ENCODE measurements at regions not wholly inside any gene's neighbourhood (a gene's known extent, or its start where the extent isn't known, plus 50 kb on each side); places are given as distances from the start of the nearest gene placed in this dataset.
"Not testable (repeated sequence)": the region's sequence is repeated elsewhere in the genome, so short reads cannot be mapped to it uniquely, and the experiment has no call there.

DNA sequence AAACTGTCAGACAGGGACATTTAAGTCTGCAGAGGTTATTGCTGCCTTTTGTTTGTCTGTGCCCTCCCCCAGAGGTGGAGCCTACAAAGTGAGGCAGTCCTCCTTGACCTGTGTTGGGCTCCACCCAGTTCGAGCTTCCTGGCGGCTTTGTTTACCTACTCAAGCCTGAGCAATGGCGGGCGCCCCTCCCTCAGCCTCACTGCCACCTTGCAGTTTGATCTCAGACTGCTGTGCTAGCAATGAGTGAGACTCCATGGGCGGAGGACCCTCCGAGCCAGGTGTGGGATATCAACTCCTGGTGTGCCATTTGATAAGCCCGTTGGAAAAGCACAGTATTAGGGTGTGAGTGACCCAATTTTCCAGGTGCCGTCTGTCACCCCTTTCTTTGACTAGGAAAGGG, 632.7 kb downstream of the GALC start:
- H3K4me3 ChIP-seq (ENCODE audit: low read length); DNase-seq; H3K4me1 ChIP-seq (ENCODE audit: control insufficient read depth, insufficient read depth, low read length); H3K27ac ChIP-seq (ENCODE audit: low read length); H3K27me3 ChIP-seq (ENCODE audit: control insufficient read depth, insufficient read depth, low read length); H3K36me3 ChIP-seq (ENCODE audit: control insufficient read depth, insufficient read depth, low read length); H3K9me3 ChIP-seq (ENCODE audit: control insufficient read depth, low read depth, low read length): not testable (repeated sequence)
- no CpG with 5 or more reads among the region's 8 CpGs for WGBS (ENCODE audit: insufficient coverage, low lambda C conversion rate)

GRCh38 chr14:87351007-87351406, 642.0 kb downstream of the GALC start:
- Histone ChIP-seq H3K4me3 (ENCODE audit: low read length) (no peak overlapping the region), H3K27ac (ENCODE audit: low read length) (no peak overlapping the region)

GRCh38 chr14:87349921-87350320, 643.1 kb downstream of the GALC start:
- no peak overlapping the region for H3K27ac ChIP-seq (ENCODE audit: low read length)
- no peaks in the 10 kb centered on the region for H3K27me3 ChIP-seq (ENCODE audit: control insufficient read depth, insufficient read depth, low read length)
- H3K4me1 ChIP-seq (ENCODE audit: control insufficient read depth, insufficient read depth, low read length), result no peaks in the 10 kb centered on the region
- no peaks in the 10 kb centered on the region for H3K9me3 ChIP-seq (ENCODE audit: control insufficient read depth, low read depth, low read length)
- DNase-seq, result no peak
- no peak overlapping the region for H3K4me3 ChIP-seq (ENCODE audit: low read length)
- WGBS (ENCODE audit: insufficient coverage, low lambda C conversion rate), result no CpG with 5 or more reads among the region's 3 CpGs
- H3K36me3 ChIP-seq (ENCODE audit: control insufficient read depth, insufficient read depth, low read length), result no peaks in the 10 kb centered on the region

More at GRCh38 chr14:87351007-87351406, 642.0 kb downstream of the GALC start:
- no CpG with 5 or more reads among the region's 7 CpGs for WGBS (ENCODE audit: insufficient coverage, low lambda C conversion rate)
- Histone ChIP-seq H3K4me1 (ENCODE audit: control insufficient read depth, insufficient read depth, low read length) (no peaks in the 10 kb centered on the region), H3K36me3 (ENCODE audit: control insufficient read depth, insufficient read depth, low read length) (no peaks in the 10 kb centered on the region), H3K27me3 (ENCODE audit: control insufficient read depth, insufficient read depth, low read length) (no peaks in the 10 kb centered on the region), H3K9me3 (ENCODE audit: control insufficient read depth, low read depth, low read length) (no peaks in the 10 kb centered on the region)
- no peak for DNase-seq

- Histone ChIP-seq H3K9me3 (ENCODE audit: control insufficient read depth, low read depth, low read length) (no peaks in the 10 kb centered on the region), H3K4me1 (ENCODE audit: control insufficient read depth, insufficient read depth, low read length) (no peaks in the 10 kb centered on the region), H3K27me3 (ENCODE audit: control insufficient read depth, insufficient read depth, low read length) (no peaks in the 10 kb centered on the region), H3K27ac (ENCODE audit: low read length) (no peak overlapping the region), H3K36me3 (ENCODE audit: control insufficient read depth, insufficient read depth, low read length) (no peaks in the 10 kb centered on the region), H3K4me3 (ENCODE audit: low read length) (no peak overlapping the region)
- DNase-seq, result no peak
- 0% methylated on average over 1 of the region's 3 CpGs for WGBS (ENCODE audit: insufficient coverage, low lambda C conversion rate)
These were observed 649.3 kb downstream of the GALC start for GRCh38 chr14:87343652-87344051.

DNA sequence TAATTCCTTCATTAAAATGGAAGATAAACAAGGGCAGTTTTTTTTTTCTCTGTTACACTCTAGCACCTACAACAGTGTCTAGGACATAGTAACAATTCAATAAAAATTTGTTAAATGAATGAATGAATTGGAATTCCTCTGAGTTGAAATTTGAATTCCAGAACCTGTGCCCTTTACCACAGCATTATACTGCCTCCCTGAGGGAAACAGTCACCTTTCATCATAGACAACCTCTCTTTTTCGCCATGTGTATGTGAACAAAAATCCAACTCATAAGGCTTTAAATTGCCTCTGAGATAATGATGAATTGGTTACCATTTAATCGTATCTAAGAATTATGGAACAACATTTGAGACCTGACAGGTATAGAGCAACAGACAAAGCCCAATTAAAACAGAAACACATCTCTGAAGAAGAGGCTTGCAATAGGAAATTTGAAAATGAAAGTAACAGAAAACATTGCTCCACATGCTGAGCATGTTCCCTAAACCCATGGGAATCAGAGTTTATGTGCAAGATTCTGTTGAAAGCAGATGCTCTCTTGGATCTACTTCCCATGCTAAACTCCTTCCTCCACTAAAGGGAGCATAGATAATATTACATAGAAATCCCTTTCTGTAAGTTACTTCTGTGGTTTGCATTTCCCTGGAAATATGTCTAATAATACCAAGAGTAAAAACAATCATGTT, 657.8 kb downstream of the GALC start:
- Histone ChIP-seq H3K36me3 (ENCODE audit: control insufficient read depth, insufficient read depth, low read length) (no peaks in the 10 kb centered on the region), H3K27me3 (ENCODE audit: control insufficient read depth, insufficient read depth, low read length) (no peaks in the 10 kb centered on the region), H3K4me1 (ENCODE audit: control insufficient read depth, insufficient read depth, low read length) (no peaks in the 10 kb centered on the region), H3K9me3 (ENCODE audit: control insufficient read depth, low read depth, low read length) (no peaks in the 10 kb centered on the region), H3K4me3 (ENCODE audit: low read length) (no peak overlapping the region), H3K27ac (ENCODE audit: low read length) (no peak overlapping the region)
- WGBS (ENCODE audit: insufficient coverage, low lambda C conversion rate), result 100% methylated on average over 1 of the region's 2 CpGs
- no peak for DNase-seq

DNA sequence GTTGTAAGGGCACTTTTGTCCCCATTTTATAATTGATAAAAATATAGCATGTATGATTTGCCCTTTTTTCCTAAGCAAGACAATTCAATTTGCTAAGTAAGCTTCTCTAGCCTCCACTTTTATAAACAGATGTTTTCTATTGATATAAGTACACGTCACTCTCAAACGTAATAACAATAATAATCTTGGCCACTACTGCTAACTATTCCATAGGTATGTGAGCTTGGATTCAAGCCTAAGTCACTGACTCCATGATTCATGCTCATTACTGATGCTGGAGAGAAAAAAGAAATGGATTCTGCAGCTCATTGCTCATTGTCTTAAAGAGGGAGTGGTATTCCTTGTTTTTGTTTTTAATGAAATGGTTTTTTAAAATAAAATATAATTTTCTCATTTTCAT, 661.0 kb downstream of the GALC start:
- 92% methylated on average over 2 of the region's 2 CpGs for WGBS (ENCODE audit: insufficient coverage, low lambda C conversion rate)
- Histone ChIP-seq H3K27me3 (ENCODE audit: control insufficient read depth, insufficient read depth, low read length) (no peaks in the 10 kb centered on the region), H3K36me3 (ENCODE audit: control insufficient read depth, insufficient read depth, low read length) (no peaks in the 10 kb centered on the region), H3K4me3 (ENCODE audit: low read length) (no peak overlapping the region), H3K9me3 (ENCODE audit: control insufficient read depth, low read depth, low read length) (no peaks in the 10 kb centered on the region), H3K27ac (ENCODE audit: low read length) (no peak overlapping the region), H3K4me1 (ENCODE audit: control insufficient read depth, insufficient read depth, low read length) (no peaks in the 10 kb centered on the region)
- DNase-seq, result no peak

DNA sequence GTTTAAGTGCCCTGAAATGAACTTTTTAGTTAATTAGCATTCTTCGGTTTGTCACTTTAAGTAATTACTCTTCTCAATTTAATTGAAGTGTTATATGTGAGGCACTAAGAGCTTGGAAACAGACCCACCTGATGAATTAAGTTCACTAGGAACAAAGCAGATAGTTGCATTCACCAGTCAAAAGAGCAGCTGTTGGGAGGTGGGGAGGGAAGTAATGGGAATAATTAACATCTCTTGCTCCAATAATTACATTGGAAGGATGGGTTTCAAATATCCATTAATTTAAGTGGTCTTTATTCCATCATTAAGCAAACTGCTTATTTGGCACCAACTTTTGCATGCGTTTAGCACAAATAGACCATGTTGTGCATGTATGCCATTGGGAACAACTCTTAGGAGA, 667.2 kb downstream of the GALC start:
- no peaks in the 10 kb centered on the region for H3K36me3 ChIP-seq (ENCODE audit: control insufficient read depth, insufficient read depth, low read length)
- no peak for DNase-seq
- H3K4me1 ChIP-seq (ENCODE audit: control insufficient read depth, insufficient read depth, low read length), result no peaks in the 10 kb centered on the region
- no peak overlapping the region for H3K4me3 ChIP-seq (ENCODE audit: low read length)
- no peaks in the 10 kb centered on the region for H3K27me3 ChIP-seq (ENCODE audit: control insufficient read depth, insufficient read depth, low read length)
- H3K9me3 ChIP-seq (ENCODE audit: control insufficient read depth, low read depth, low read length), result no peaks in the 10 kb centered on the region
- no peak overlapping the region for H3K27ac ChIP-seq (ENCODE audit: low read length)
- WGBS (ENCODE audit: insufficient coverage, low lambda C conversion rate), result 83% methylated on average over 1 of the region's 2 CpGs

DNA sequence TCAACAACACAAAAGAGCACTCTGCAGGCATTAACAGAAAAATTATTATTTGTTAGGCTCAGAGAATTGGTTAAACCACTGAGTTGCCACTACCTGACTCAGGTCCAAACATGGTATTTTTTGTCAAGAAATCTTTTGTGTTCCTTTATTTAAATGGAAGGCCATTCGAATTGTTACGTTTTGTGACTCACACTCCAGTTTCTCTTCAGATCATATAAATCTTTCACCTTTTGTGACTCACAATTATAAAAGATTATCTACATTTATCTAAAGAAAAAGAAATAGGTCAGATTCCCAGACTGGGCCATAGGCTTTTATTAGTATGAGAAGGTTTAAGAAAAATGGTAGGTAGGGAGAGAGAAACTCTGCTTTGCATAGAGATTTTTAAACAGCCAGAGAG, 669.8 kb downstream of the GALC start:
- no peak overlapping the region for H3K27ac ChIP-seq (ENCODE audit: low read length)
- no peaks in the 10 kb centered on the region for H3K4me1 ChIP-seq (ENCODE audit: control insufficient read depth, insufficient read depth, low read length)
- H3K4me3 ChIP-seq (ENCODE audit: low read length), result no peak overlapping the region
- H3K9me3 ChIP-seq (ENCODE audit: control insufficient read depth, low read depth, low read length), result no peaks in the 10 kb centered on the region
- H3K27me3 ChIP-seq (ENCODE audit: control insufficient read depth, insufficient read depth, low read length), result no peaks in the 10 kb centered on the region
- WGBS (ENCODE audit: insufficient coverage, low lambda C conversion rate), result 100% methylated on average over 2 of the region's 2 CpGs
- H3K36me3 ChIP-seq (ENCODE audit: control insufficient read depth, insufficient read depth, low read length), result no peaks in the 10 kb centered on the region
- DNase-seq, result no peak

GRCh38 chr14:87321548-87321947, 671.4 kb downstream of the GALC start:
- Histone ChIP-seq H3K27me3 (ENCODE audit: control insufficient read depth, insufficient read depth, low read length) (no peaks in the 10 kb centered on the region), H3K36me3 (ENCODE audit: control insufficient read depth, insufficient read depth, low read length) (no peaks in the 10 kb centered on the region), H3K4me1 (ENCODE audit: control insufficient read depth, insufficient read depth, low read length) (no peaks in the 10 kb centered on the region), H3K9me3 (ENCODE audit: control insufficient read depth, low read depth, low read length) (no peaks in the 10 kb centered on the region), H3K4me3 (ENCODE audit: low read length) (no peak overlapping the region), H3K27ac (ENCODE audit: low read length) (no peak overlapping the region)
- no CpG with 5 or more reads among the region's 1 CpG for WGBS (ENCODE audit: insufficient coverage, low lambda C conversion rate)
- DNase-seq, result no peak

DNA sequence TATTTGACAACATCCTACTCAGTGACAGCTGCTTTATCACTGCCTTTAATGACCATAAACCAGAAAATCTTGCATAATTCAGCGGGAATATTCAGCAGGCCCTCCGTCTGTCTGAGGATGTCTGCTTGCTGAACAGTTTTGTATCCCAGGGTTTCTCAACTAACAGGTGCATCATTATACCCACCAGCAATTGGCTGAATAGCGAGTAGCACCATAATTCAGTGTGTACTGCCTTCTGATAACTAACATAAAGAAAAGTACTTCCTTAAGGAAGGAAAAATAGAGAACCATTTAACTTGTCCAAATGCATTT, 680.1 kb downstream of the GALC start:
- no peak overlapping the region for H3K4me3 ChIP-seq (ENCODE audit: low read length)
- no peaks in the 10 kb centered on the region for H3K27me3 ChIP-seq (ENCODE audit: control insufficient read depth, insufficient read depth, low read length)
- no peaks in the 10 kb centered on the region for H3K9me3 ChIP-seq (ENCODE audit: control insufficient read depth, low read depth, low read length)
- H3K36me3 ChIP-seq (ENCODE audit: control insufficient read depth, insufficient read depth, low read length), result no peaks in the 10 kb centered on the region
- H3K4me1 ChIP-seq (ENCODE audit: control insufficient read depth, insufficient read depth, low read length), result no peaks in the 10 kb centered on the region
- H3K27ac ChIP-seq (ENCODE audit: low read length), result no peak overlapping the region
- WGBS (ENCODE audit: insufficient coverage, low lambda C conversion rate), result no CpG with 5 or more reads among the region's 3 CpGs
- no peak for DNase-seq

DNA sequence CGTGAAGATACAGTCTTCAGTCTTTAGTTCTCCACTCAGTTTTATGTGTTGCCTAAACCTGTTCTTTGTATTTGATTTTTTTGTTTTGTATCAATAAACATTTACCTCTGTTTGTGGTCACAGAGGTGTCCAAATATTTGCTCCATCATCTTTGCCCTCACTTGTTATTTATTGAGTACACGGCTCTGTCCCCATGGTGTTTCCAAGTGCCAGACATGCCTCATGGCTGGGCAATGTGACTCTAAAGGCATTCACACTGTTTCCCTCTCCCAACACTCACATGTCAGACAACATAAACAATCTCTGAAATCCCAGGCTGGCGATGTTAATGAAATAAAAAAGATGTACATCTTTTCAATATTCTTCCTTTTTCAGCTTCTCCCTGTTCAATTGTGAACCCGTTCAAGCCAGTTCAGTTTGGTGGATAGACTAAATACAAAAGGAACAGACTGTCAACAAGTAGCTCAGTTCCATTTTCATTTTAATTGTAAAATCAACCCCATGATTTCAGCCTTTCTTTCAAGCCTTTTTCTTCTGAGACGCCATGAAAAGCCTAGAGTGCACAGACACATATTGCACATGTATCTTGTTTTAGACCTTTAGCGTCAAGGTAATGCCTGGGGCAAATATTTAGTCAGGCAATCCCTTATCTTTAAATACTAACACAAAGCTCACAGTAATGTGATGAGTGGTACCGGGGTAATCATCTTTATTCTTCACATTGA, 680.7 kb downstream of the GALC start:
- WGBS (ENCODE audit: insufficient coverage, low lambda C conversion rate), result 35% methylated on average over 4 of the region's 7 CpGs
- Histone ChIP-seq H3K4me1 (ENCODE audit: control insufficient read depth, insufficient read depth, low read length) (no peaks in the 10 kb centered on the region), H3K4me3 (ENCODE audit: low read length) (no peak overlapping the region), H3K27ac (ENCODE audit: low read length) (no peak overlapping the region), H3K36me3 (ENCODE audit: control insufficient read depth, insufficient read depth, low read length) (no peaks in the 10 kb centered on the region), H3K9me3 (ENCODE audit: control insufficient read depth, low read depth, low read length) (no peaks in the 10 kb centered on the region), H3K27me3 (ENCODE audit: control insufficient read depth, insufficient read depth, low read length) (no peaks in the 10 kb centered on the region)
- DNase-seq, result no peak

Measured in large intestine (tissue), 3 donors.